D721Med (cell line): ENCODE measurements at regions not wholly inside any gene's neighbourhood (a gene's known extent, or its start where the extent isn't known, plus 50 kb on each side); places are given as distances from the start of the nearest gene placed in this dataset.

Source experiments
- DNase-seq: peaks from one replicate; pipeline ENCODE4 v3.0.0; 2011; ENCODE audit warnings: low spot score; ENCODE audit not compliant: insufficient read length
- FAIRE-seq: peaks from 2 replicates; lab custom pipeline; 2011; peaks lifted over from hg19 to GRCh38; lab: Jason Lieb, UNC
- TF ChIP-seq, protein P1 (sequence below): IDR thresholded peaks from 2 replicates; pipeline ENCODE4 v1.5.1; 2012; ENCODE audit warnings: mild to moderate bottlenecking, control low read depth; ENCODE audit not compliant: insufficient read depth; ENCODE audit errors: missing control alignments

DNA sequence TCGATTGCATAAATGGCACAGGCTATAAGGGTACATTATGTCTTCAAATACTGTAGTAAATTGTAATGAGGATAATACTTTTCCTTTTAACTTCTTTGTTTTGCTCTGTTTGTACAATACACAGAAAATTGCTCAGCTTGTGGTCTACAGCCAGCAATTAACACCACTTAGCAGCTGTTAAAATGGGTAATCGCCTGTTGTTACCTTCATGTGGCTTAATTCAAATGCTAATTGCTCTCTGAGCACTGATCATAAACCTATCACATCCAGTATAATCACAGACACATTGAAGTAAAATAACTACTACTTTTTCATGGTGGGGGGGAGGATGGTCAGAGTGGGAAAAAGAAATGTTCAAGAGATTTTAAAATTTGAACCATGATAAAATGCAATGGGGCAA, 1164.1 kb upstream of the CNTN5 start:
- TF ChIP-seq, protein P1, sequence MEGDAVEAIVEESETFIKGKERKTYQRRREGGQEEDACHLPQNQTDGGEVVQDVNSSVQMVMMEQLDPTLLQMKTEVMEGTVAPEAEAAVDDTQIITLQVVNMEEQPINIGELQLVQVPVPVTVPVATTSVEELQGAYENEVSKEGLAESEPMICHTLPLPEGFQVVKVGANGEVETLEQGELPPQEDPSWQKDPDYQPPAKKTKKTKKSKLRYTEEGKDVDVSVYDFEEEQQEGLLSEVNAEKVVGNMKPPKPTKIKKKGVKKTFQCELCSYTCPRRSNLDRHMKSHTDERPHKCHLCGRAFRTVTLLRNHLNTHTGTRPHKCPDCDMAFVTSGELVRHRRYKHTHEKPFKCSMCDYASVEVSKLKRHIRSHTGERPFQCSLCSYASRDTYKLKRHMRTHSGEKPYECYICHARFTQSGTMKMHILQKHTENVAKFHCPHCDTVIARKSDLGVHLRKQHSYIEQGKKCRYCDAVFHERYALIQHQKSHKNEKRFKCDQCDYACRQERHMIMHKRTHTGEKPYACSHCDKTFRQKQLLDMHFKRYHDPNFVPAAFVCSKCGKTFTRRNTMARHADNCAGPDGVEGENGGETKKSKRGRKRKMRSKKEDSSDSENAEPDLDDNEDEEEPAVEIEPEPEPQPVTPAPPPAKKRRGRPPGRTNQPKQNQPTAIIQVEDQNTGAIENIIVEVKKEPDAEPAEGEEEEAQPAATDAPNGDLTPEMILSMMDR = no peak
- no peak for FAIRE-seq
- peak; percentile 18 for DNase-seq

DNA sequence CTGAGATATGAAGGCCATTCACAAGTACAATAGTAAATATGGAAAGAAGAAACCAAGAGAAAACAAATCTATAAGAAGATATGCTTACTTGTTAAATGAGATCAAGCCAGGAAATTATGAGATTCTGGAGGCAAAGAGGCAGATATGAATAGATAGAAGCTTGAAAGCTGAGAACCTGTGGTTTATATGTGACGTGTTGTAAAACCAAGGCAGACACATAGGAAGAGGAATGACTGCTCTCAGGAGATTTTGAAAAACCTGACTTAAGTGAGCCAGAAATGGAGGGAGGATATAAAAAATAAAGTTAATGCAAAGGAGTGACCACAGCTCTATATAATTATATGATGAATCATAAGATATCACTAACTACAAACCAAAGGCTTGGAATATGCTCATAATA, 1160.5 kb upstream of the CNTN5 start:
- FAIRE-seq (no peak), DNase-seq (no peak)
- TF ChIP-seq, protein P1 = no peak

DNA sequence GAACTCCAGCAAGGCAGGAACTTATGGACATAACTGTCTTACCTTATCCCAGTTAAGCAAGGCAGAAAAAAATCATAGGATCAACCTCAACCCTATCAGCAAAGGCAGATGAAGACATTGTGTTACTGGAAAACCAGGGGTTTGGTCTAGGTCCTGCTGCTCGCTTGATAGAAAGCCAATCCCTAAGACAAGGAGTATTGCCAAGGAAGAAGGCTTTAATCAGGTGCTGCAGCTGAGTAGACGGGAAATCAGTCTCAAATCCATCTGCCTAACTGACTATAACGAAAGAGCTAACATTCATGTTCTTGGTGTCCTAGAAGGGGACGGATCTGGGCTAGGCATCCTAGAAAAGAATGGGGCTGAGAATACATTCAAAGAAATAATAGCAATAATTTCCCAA, 1158.7 kb upstream of the CNTN5 start:
- FAIRE-seq (no peak), DNase-seq (no peak)
- TF ChIP-seq, protein P1 = no peak

DNA sequence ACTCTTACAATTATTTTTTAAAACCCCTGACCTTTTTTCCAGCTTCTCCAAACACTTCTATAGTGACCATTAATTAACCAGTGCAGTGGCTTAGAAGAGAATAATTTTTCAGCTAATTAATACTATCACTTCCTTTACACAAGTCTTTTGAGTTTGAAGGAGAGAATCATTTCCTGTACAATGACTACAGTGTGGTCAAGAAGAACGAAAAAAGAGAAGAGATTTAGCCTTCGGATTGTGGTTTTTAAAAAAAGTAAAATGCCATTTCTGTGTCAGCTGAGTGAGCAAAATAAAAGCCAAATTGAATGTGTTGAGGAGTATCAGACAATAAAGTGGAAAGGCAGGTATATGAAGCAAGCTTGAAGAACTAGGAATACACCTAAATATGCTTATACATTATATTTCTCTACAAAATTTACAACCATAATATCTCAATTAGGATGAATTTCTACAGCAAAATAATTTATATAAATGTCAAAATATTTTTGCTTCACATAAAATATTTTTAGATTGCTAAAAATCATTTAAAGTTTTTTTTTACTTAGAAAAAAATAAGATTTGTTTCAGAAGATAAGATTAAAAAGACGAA, 1155.2 kb upstream of the CNTN5 start:
- DNase-seq (no peak), FAIRE-seq (no peak)
- TF ChIP-seq, protein P1 = no peak

DNA sequence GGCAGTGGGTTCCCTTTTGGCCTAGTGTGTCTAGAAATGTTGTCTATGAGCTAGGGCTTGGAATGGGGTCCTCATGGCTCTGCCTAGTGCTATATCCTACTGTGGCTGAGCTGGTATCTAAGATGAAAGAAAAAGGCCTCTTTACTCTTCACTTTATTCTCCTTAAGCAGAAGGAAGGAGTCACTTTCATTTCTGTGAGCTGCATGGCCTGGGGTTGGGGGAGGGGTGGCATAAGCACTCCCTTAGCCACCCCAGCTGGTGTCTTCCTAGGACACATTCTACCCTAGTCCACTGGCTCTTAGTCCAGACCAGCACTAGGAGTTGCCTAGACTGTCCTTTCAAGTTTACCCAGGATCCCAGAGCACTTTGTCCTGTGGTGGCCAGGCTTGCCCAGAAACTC, 1148.9 kb upstream of the CNTN5 start:
- TF ChIP-seq, protein P1 = no peak
- no peak for FAIRE-seq

DNA sequence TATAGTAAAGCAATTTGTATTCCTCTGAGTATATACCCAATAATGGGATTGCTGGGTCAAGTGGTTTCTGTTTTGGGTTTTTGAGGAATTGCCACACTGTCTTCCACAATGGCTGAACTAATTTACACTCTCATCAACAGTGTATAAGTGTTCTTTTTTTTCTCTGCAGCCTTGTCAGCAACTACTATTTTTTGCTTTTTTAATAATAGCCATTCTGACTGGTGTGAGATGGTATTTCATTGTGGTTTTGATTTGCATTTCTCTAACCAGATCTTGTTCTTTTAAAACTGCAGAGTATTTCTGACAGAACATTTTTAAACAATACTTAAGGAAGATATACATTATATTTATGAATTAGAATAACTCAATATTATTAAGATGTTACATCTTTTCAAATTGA, 1140.5 kb upstream of the CNTN5 start:
- TF ChIP-seq, protein P1 = no peak
- FAIRE-seq (no peak), DNase-seq (no peak)

More for the DNA sequence above, 1148.9 kb upstream of the CNTN5 start:
- DNase-seq = no peak

DNA sequence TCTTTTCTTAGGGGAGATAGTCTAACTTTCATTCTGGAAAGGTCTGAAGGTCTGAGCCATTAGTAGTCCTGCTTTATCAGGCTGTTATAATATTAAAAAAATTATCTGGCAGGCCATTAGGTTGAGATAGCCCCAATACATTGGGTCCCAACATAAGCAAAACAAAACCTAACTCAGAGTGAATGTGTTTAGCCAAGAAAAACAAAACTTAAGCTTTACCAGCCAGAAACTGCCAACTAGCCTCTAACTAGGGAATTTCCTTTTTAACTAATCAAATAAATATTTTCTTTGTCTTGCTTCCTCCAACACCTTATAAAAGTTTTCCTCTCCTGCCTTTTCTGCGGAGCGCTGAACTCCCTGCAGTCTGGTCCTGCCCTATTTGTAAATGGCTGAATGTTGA, 1137.7 kb upstream of the CNTN5 start:
- no peak for FAIRE-seq
- TF ChIP-seq, protein P1 = no peak
- DNase-seq = no peak
